Mesendoderm (in vitro differentiated cells): ENCODE measurements at regions not wholly inside any gene's neighbourhood (a gene's known extent, or its start where the extent isn't known, plus 50 kb on each side); places are given as distances from the start of the nearest gene placed in this dataset.

Source experiments
- DNase-seq: peaks from one replicate; pipeline ENCODE4 v3.0.0; 2013
- H2AK5ac ChIP-seq: 2 replicates; pipeline ENCODE4 v1.6.1; 2013; ENCODE audit warnings: low read length, inconsistent platforms
- H2BK120ac ChIP-seq: 2 replicates; pipeline ENCODE4 v1.6.1; 2013; ENCODE audit warnings: low read depth, mild to moderate bottlenecking, low read length, moderate library complexity, mixed read lengths
- H2BK15ac ChIP-seq: replicated peaks from 2 replicates; pipeline ENCODE4 v1.6.1; 2013; ENCODE audit warnings: low read depth, mild to moderate bottlenecking, moderate library complexity
- H2BK5ac ChIP-seq: 2 replicates; pipeline ENCODE4 v1.6.1; 2013; ENCODE audit warnings: low read length, inconsistent platforms
- H3K18ac ChIP-seq: 2 replicates; pipeline ENCODE4 v1.6.1; 2013; ENCODE audit warnings: mild to moderate bottlenecking, low read length, mixed read lengths
- H3K23ac ChIP-seq: one replicate; pipeline ENCODE4 v1.6.1; 2013; ENCODE audit warnings: low read length
- H3K27ac ChIP-seq: 2 replicates; pipeline ENCODE4 v1.5.1; 2013; ENCODE audit warnings: low read depth, mild to moderate bottlenecking, inconsistent platforms, low read length, moderate library complexity
- H3K27me3 ChIP-seq: 2 replicates; pipeline ENCODE4 v1.6.1; 2013; ENCODE audit warnings: low read length, control low read depth, mild to moderate bottlenecking, inconsistent platforms; ENCODE audit not compliant: insufficient read depth, poor library complexity
- H3K36me3 ChIP-seq: 2 replicates; pipeline ENCODE4 v1.6.1; 2013; ENCODE audit warnings: low read length, inconsistent platforms; ENCODE audit not compliant: control insufficient read depth, insufficient read depth
- H3K4ac ChIP-seq: one replicate; pipeline ENCODE4 v1.6.1; 2013; ENCODE audit warnings: low read depth, mild to moderate bottlenecking, low read length, moderate library complexity
- H3K4me1 ChIP-seq: 2 replicates; pipeline ENCODE4 v1.6.1; 2013; ENCODE audit warnings: low read depth, low read length, inconsistent platforms; ENCODE audit not compliant: control insufficient read depth
- H3K4me2 ChIP-seq: 2 replicates; pipeline ENCODE4 v1.6.1; 2013; ENCODE audit warnings: low read length
- H3K4me3 ChIP-seq: 2 replicates; pipeline ENCODE4 v1.5.1; 2013; ENCODE audit warnings: mild to moderate bottlenecking, low read length
- H3K56ac ChIP-seq: one replicate; pipeline ENCODE4 v1.6.1; 2013; ENCODE audit warnings: low read length
- H3K79me1 ChIP-seq: 2 replicates; pipeline ENCODE4 v1.6.1; 2013; ENCODE audit warnings: low read length, inconsistent platforms
- H3K79me2 ChIP-seq: 2 replicates; pipeline ENCODE4 v1.6.1; 2013; ENCODE audit warnings: mild to moderate bottlenecking, low read length; ENCODE audit not compliant: control insufficient read depth, insufficient read depth
- H3K9ac ChIP-seq: 2 replicates; pipeline ENCODE4 v1.6.1; 2013; ENCODE audit warnings: low read length, inconsistent platforms
- H4K5ac ChIP-seq: one replicate; pipeline ENCODE4 v1.6.1; 2013; ENCODE audit warnings: low read length
- H4K8ac ChIP-seq: one replicate; pipeline ENCODE4 v1.6.1; 2013; ENCODE audit warnings: low read depth, mild to moderate bottlenecking, control low read depth, low read length, moderate library complexity
- WGBS: extraction: QIAGEN DNeasy Blood & Tissue Kit; methylation state at CpG from one replicate; pipeline ENCODE4 v1.1.7; 2013; ENCODE audit warnings: low lambda C conversion rate, missing lambda C conversion rate; ENCODE audit not compliant: insufficient coverage; ENCODE audit errors: extremely low coverage; 5-methylcytosine and 5-hydroxymethylcytosine counted together

- H3K23ac ChIP-seq = no peak overlapping the region
- no peak overlapping the region for H3K4me3 ChIP-seq
- no peak overlapping the region for H3K4me2 ChIP-seq
- no peak overlapping the region for H2BK120ac ChIP-seq
- H3K79me1 ChIP-seq = no peaks in the 10 kb centered on the region
- H4K8ac ChIP-seq = no peak overlapping the region
- H3K4ac ChIP-seq = no peak overlapping the region
- H3K27ac ChIP-seq = no peak overlapping the region
- H2BK5ac ChIP-seq = no peak overlapping the region
- H3K56ac ChIP-seq = no peak overlapping the region
- H3K79me2 ChIP-seq = no peaks in the 10 kb centered on the region
- no peak overlapping the region for H2AK5ac ChIP-seq
- no peaks in the 10 kb centered on the region for H3K27me3 ChIP-seq
- no peak overlapping the region for H4K5ac ChIP-seq
- H3K9ac ChIP-seq = no peak overlapping the region
- no CpG with 5 or more reads among the region's 3 CpGs for WGBS
- no peaks in the 10 kb centered on the region for H3K36me3 ChIP-seq
- DNase-seq = no peak
- no peak overlapping the region for H2BK15ac ChIP-seq
- H3K18ac ChIP-seq = no peak overlapping the region
- H3K4me1 ChIP-seq = no peaks in the 10 kb centered on the region
These were observed 395.6 kb downstream of the SETD4 start for GRCh38 chr21:35664683-35665082.

- H3K4me3 ChIP-seq = no peak overlapping the region
- no peak overlapping the region for H3K27ac ChIP-seq
- no peak overlapping the region for H3K56ac ChIP-seq
- no peak overlapping the region for H2BK15ac ChIP-seq
- no peak overlapping the region for H3K4ac ChIP-seq
- H3K4me1 ChIP-seq = no peaks in the 10 kb centered on the region
- H4K8ac ChIP-seq = no peak overlapping the region
- no peak overlapping the region for H2BK5ac ChIP-seq
- H2AK5ac ChIP-seq = no peak overlapping the region
- H3K4me2 ChIP-seq = no peak overlapping the region
- H3K23ac ChIP-seq = no peak overlapping the region
- DNase-seq = no peak
- no peak overlapping the region for H2BK120ac ChIP-seq
- no peaks in the 10 kb centered on the region for H3K79me1 ChIP-seq
- H3K18ac ChIP-seq = no peak overlapping the region
- no peak overlapping the region for H3K9ac ChIP-seq
- WGBS = no CpG with 5 or more reads among the region's 4 CpGs
- no peaks in the 10 kb centered on the region for H3K36me3 ChIP-seq
- no peak overlapping the region for H4K5ac ChIP-seq
- H3K79me2 ChIP-seq = no peaks in the 10 kb centered on the region
- no peaks in the 10 kb centered on the region for H3K27me3 ChIP-seq
These were observed 396.3 kb downstream of the SETD4 start for GRCh38 chr21:35663856-35664606.

GRCh38 chr21:35658242-35658641, 402.1 kb downstream of the SETD4 start:
- Histone ChIP-seq H3K79me1 (no peaks in the 10 kb centered on the region), H3K23ac (no peak overlapping the region), H3K18ac (no peak overlapping the region), H4K8ac (no peak overlapping the region), H2BK5ac (no peak overlapping the region), H4K5ac (no peak overlapping the region), H3K56ac (no peak overlapping the region), H3K4ac (no peak overlapping the region), H3K36me3 (no peaks in the 10 kb centered on the region), H3K27ac (no peak overlapping the region), H3K9ac (no peak overlapping the region), H2BK15ac (no peak overlapping the region), H3K4me3 (no peak overlapping the region), H2AK5ac (no peak overlapping the region), H3K79me2 (no peaks in the 10 kb centered on the region), H2BK120ac (no peak overlapping the region), H3K4me2 (no peak overlapping the region), H3K27me3 (no peaks in the 10 kb centered on the region), H3K4me1 (no peaks in the 10 kb centered on the region)
- WGBS = no CpG with 5 or more reads among the region's 3 CpGs
- DNase-seq = no peak

- H3K27me3 ChIP-seq = no peaks in the 10 kb centered on the region
- no peak overlapping the region for H2BK5ac ChIP-seq
- no peak overlapping the region for H3K18ac ChIP-seq
- no peak overlapping the region for H2BK120ac ChIP-seq
- no peak overlapping the region for H3K4me3 ChIP-seq
- H3K4me2 ChIP-seq = no peak overlapping the region
- no peak for DNase-seq
- no CpG with 5 or more reads among the region's 2 CpGs for WGBS
- H3K27ac ChIP-seq = no peak overlapping the region
- H3K4me1 ChIP-seq = no peaks in the 10 kb centered on the region
- H4K5ac ChIP-seq = no peak overlapping the region
- no peak overlapping the region for H4K8ac ChIP-seq
- no peaks in the 10 kb centered on the region for H3K79me1 ChIP-seq
- no peak overlapping the region for H3K9ac ChIP-seq
- H2AK5ac ChIP-seq = no peak overlapping the region
- H3K79me2 ChIP-seq = no peaks in the 10 kb centered on the region
- H3K36me3 ChIP-seq = no peaks in the 10 kb centered on the region
- H3K4ac ChIP-seq = no peak overlapping the region
- no peak overlapping the region for H2BK15ac ChIP-seq
- no peak overlapping the region for H3K56ac ChIP-seq
- no peak overlapping the region for H3K23ac ChIP-seq
These were observed 407.5 kb downstream of the SETD4 start for GRCh38 chr21:35652872-35653271.

GRCh38 chr21:35652196-35652595, 408.1 kb downstream of the SETD4 start:
- Histone ChIP-seq H3K4me2 (no peak overlapping the region), H3K79me1 (no peaks in the 10 kb centered on the region), H3K27me3 (no peaks in the 10 kb centered on the region), H3K27ac (no peak overlapping the region), H3K56ac (no peak overlapping the region), H2BK5ac (no peak overlapping the region), H2BK120ac (no peak overlapping the region), H3K4me3 (no peak overlapping the region), H3K4ac (no peak overlapping the region), H3K18ac (no peak overlapping the region), H3K23ac (no peak overlapping the region), H3K4me1 (no peaks in the 10 kb centered on the region), H3K79me2 (no peaks in the 10 kb centered on the region), H3K9ac (no peak overlapping the region), H4K8ac (no peak overlapping the region), H2BK15ac (no peak overlapping the region), H4K5ac (no peak overlapping the region), H3K36me3 (no peaks in the 10 kb centered on the region), H2AK5ac (no peak overlapping the region)
- WGBS = no CpG with 5 or more reads among the region's 2 CpGs
- no peak for DNase-seq

GRCh38 chr21:35651196-35651595, 409.1 kb downstream of the SETD4 start:
- no CpG with 5 or more reads among the region's 4 CpGs for WGBS
- no peak overlapping the region for H4K8ac ChIP-seq
- no peak overlapping the region for H3K18ac ChIP-seq
- H3K4ac ChIP-seq = no peak overlapping the region
- H3K79me1 ChIP-seq = no peaks in the 10 kb centered on the region
- H2BK15ac ChIP-seq = no peak overlapping the region
- no peak overlapping the region for H3K4me2 ChIP-seq
- no peak overlapping the region for H4K5ac ChIP-seq
- no peak overlapping the region for H2BK120ac ChIP-seq
- H3K23ac ChIP-seq = no peak overlapping the region
- H3K56ac ChIP-seq = no peak overlapping the region
- H3K79me2 ChIP-seq = no peaks in the 10 kb centered on the region
- H3K4me1 ChIP-seq = no peaks in the 10 kb centered on the region
- no peak overlapping the region for H3K27ac ChIP-seq
- no peak for DNase-seq
- no peaks in the 10 kb centered on the region for H3K27me3 ChIP-seq
- H3K4me3 ChIP-seq = no peak overlapping the region
- H3K9ac ChIP-seq = no peak overlapping the region
- no peak overlapping the region for H2BK5ac ChIP-seq
- H2AK5ac ChIP-seq = no peak overlapping the region
- no peaks in the 10 kb centered on the region for H3K36me3 ChIP-seq
